Activated CD8-positive, alpha-beta T cell treated with anti-CD3 and anti-CD28 coated beads for 36 hours (primary cell): ENCODE measurements at regions not wholly inside any gene's neighbourhood (a gene's known extent, or its start where the extent isn't known, plus 50 kb on each side); places are given as distances from the start of the nearest gene placed in this dataset.
"Not testable (repeated sequence)": the region's sequence is repeated elsewhere in the genome, so short reads cannot be mapped to it uniquely, and the experiment has no call there.

Source experiments
- ATAC-seq: fragments of 200-7000 bp; cut with Tn5 transposase; one replicate; pipeline ENCODE4 v1.10.0; 2021; ENCODE audit warnings: mild to moderate bottlenecking, moderate library complexity
- CTCF ChIA-PET: fragments of 350-600 bp; sonication (Branson Sonifier 250); formaldehyde crosslinking; loops from one replicate; lab custom pipeline; 2021; ENCODE audit warnings: antibody characterized with exemption; lab: Charles Lee
- POLR2A ChIA-PET: fragments of 350-600 bp; sonication (Branson Sonifier 250); formaldehyde crosslinking; loops from one replicate; lab custom pipeline; 2021; ENCODE audit warnings: antibody characterized with exemption; lab: Charles Lee
- DNase-seq: peaks from one replicate; pipeline ENCODE4 v3.0.0-alpha.2; 2020
- H3K27ac Mint-ChIP-seq: one replicate; pipeline ENCODE4 v1.8.0; 2021; ENCODE audit warnings: mild to moderate bottlenecking, mixed read lengths
- H3K27me3 Mint-ChIP-seq: one replicate; pipeline ENCODE4 v1.8.0; 2021; ENCODE audit warnings: mixed read lengths
- H3K36me3 Mint-ChIP-seq: one replicate; pipeline ENCODE4 v1.8.0; 2021; ENCODE audit warnings: low read depth, mixed read lengths
- H3K4me1 Mint-ChIP-seq: one replicate; pipeline ENCODE4 v1.8.0; 2021; ENCODE audit warnings: low read depth, mixed read lengths
- H3K4me3 Mint-ChIP-seq: one replicate; pipeline ENCODE4 v1.8.0; 2021; ENCODE audit warnings: mild to moderate bottlenecking, moderate library complexity, mixed read lengths
- H3K9me3 Mint-ChIP-seq: one replicate; pipeline ENCODE4 v1.8.0; 2021; ENCODE audit warnings: mixed read lengths
- intact Hi-C: fragments of 100-400 bp; cut with micrococcal nuclease; formaldehyde crosslinking; loops from one replicate; pipeline ENCODE4 v1.10.0; 2022
- TF ChIP-seq, protein P1 (sequence below): fragments of 200-600 bp; IDR thresholded peaks from one replicate; pipeline ENCODE4 v1.8.0; 2022; ENCODE audit warnings: antibody characterized with exemption, mild to moderate bottlenecking

DNA sequence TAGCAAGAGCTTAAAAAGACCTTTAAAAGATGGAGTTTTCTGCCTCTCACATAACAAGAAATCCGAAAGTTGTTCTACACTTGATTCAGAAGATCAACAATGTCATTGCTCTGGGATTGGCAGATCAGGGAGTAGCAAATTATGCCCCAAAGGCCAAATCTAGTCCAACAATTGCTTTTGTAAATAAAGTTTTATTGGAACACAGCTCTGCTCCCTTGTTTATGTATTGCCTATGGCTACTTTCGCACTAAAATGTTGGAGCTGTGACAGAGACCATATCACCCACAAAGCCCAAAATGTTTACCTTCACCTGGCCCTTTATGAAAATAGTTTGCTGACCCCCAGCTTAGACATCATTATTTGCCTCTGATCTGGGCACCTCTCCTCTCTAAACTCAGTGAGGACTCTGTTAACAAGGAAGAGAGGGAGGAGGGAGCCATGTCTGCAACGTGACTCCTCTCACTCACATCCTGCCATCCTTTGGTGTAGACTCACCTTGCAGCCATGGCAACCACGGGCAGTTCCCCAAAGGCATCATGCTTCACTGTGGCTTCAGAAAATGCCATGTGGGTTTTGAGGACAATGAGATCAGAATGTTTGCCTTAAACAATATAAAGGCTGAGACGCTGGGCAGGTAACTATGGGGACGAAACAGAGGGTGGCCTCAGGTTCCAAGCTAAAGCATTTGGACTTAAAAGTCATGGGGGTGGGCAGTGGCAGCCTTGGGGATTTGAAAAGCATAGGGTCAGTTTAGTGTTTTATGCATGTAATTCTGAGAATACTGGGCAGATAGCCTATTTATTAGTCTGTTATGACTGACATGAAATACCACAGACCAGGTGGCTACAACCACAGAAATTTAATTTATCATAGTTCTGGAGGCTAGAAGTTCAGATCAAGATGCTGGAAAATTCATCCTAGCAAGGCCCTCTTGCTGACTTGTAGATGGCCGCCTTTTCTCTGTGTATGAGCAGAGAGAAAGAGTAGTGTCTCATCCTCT is 149.7 kb upstream of the TNFAIP3 start:
- Mint-ChIP-seq H3K27ac (peak overlapping the region; percentile 92), H3K4me3 (peak overlapping the region; percentile 13), H3K4me1 (peaks cover 45% of the 10 kb centered on the region), H3K27me3 (no peaks in the 10 kb centered on the region), H3K36me3 (peaks cover 9% of the 10 kb centered on the region), H3K9me3 (peaks cover 7% of the 10 kb centered on the region)
- ATAC-seq = peak; percentile 85
- intact Hi-C loops = no loop called here
- DNase-seq = peak; percentile 94
- TF ChIP-seq, protein P1, sequence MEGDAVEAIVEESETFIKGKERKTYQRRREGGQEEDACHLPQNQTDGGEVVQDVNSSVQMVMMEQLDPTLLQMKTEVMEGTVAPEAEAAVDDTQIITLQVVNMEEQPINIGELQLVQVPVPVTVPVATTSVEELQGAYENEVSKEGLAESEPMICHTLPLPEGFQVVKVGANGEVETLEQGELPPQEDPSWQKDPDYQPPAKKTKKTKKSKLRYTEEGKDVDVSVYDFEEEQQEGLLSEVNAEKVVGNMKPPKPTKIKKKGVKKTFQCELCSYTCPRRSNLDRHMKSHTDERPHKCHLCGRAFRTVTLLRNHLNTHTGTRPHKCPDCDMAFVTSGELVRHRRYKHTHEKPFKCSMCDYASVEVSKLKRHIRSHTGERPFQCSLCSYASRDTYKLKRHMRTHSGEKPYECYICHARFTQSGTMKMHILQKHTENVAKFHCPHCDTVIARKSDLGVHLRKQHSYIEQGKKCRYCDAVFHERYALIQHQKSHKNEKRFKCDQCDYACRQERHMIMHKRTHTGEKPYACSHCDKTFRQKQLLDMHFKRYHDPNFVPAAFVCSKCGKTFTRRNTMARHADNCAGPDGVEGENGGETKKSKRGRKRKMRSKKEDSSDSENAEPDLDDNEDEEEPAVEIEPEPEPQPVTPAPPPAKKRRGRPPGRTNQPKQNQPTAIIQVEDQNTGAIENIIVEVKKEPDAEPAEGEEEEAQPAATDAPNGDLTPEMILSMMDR = no peak
- ChIA-PET POLR2A (interaction anchor here (0.5 to 3.0 kb wide), 8 partner anchors 18 to 258 kb away, joined by 3 to 15 read pairs (median 4); partner anchors contain the start of gene TNFAIP3), CTCF (interaction anchor here (1.1 to 3.3 kb wide), 8 partner anchors 9 to 289 kb away, joined by 3 to 37 read pairs (median 6); partner anchors contain the start of gene TNFAIP3)

- CTCF ChIA-PET = interaction anchor here (1.3 kb wide), 1 partner anchor 149 kb away, joined by 4 read pairs; the partner anchor contains the start of gene TNFAIP3
- ATAC-seq = not testable (repeated sequence)
These were observed 148.2 kb upstream of the TNFAIP3 start for GRCh38 chr6:137718903-137719302.

DNA sequence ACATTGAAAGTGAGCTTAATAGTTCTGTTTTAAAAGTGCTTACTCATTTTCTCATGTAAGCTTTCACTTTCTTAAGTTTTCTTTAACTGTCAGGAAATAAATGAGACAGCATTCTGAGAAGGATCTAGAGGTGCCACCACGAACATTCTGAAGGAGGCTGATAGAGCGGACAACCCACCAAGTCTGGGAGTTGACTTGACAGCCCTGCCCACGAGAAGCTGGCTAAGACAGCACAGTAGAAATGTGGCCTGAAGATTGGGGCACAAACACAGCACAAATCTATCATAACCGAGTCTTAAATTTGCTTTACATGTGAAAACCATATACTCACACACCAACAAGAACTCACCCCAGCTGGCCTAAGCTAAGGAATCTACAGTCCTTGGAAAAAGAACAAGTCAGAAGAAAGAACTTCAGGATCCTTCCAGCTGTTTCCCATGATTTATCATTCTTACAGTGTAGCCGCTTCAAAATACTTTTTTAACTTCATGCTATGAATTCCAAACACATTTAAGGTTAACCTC is 144.2 kb upstream of the TNFAIP3 start:
- intact Hi-C loops = no loop called here
- peak; percentile 77 for ATAC-seq

More at GRCh38 chr6:137718903-137719302, 148.2 kb upstream of the TNFAIP3 start:
- H3K9me3 Mint-ChIP-seq, H3K4me3 Mint-ChIP-seq, H3K27ac Mint-ChIP-seq, H3K36me3 Mint-ChIP-seq, intact Hi-C loops, DNase-seq, H3K27me3 Mint-ChIP-seq: not testable (repeated sequence)
- peaks cover 53% of the 10 kb centered on the region for H3K4me1 Mint-ChIP-seq
- POLR2A ChIA-PET = interaction anchor here (1.0 kb wide), 1 partner anchor 148 kb away, joined by 4 read pairs; the partner anchor contains the start of gene TNFAIP3

DNA sequence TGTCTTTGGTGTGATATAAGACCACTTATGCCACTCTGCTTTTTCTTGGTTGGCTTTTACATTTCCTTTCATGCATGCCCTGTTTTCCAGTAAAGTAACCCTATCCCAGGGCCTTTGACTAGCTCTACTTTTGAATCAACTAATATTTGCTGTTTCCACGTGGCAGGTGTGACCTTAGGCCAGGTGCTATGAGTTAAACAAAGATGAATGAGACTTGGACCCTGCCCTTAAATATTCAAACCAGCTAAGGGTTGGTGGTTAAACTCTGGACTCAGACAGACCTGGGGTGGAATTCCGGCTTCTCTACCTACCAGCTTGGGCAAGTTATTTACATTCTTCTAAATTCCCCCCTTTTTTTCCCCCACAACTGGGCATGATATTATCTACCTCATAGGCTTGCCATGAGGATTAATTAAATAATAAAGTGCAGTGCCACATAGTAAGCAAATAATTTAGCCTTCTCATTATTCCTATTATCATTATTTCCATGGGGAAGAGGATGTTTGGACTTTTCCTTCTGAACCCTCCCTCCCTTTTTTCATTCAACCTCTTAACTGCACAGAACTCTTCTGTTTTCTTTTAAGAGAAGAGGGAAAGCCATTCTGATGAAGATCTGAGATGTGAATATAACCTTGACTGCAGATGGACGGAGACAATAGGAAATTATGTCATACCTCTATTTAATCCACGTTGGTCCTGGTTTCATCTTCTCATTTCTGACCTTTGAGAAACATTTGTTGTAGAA is 143.6 kb upstream of the TNFAIP3 start:
- TF ChIP-seq, protein P1 = no peak
- Mint-ChIP-seq H3K4me3 (no peak overlapping the region), H3K27me3 (no peaks in the 10 kb centered on the region), H3K36me3 (no peaks in the 10 kb centered on the region), H3K4me1 (peaks cover 10% of the 10 kb centered on the region), H3K27ac (no peak overlapping the region), H3K9me3 (no peaks in the 10 kb centered on the region)
- intact Hi-C loops = no loop called here
- ATAC-seq (no peak), DNase-seq (no peak)
- ChIA-PET POLR2A (interaction anchor here (0.6 to 1.0 kb wide), 2 partner anchors 88 to 319 kb away, joined by 3 read pairs; no protein-coding TSS in a partner anchor), CTCF (interaction anchor here (0.6 to 2.7 kb wide), 5 partner anchors 8 to 146 kb away, joined by 3 to 9 read pairs (median 4); no protein-coding TSS in a partner anchor)

More for the DNA sequence above, 144.2 kb upstream of the TNFAIP3 start:
- Mint-ChIP-seq H3K27ac (peak overlapping the region; percentile 60), H3K27me3 (no peaks in the 10 kb centered on the region), H3K36me3 (no peaks in the 10 kb centered on the region), H3K4me1 (peaks cover 16% of the 10 kb centered on the region), H3K4me3 (no peak overlapping the region), H3K9me3 (no peaks in the 10 kb centered on the region)
- POLR2A ChIA-PET = interaction anchor here (0.6 to 1.0 kb wide), 3 partner anchors 15 to 320 kb away, joined by 3 read pairs; no protein-coding TSS in a partner anchor
- DNase-seq = peak; percentile 38
- TF ChIP-seq, protein P1 = no peak
- CTCF ChIA-PET = interaction anchor here (1.0 to 2.7 kb wide), 4 partner anchors 12 to 147 kb away, joined by 3 to 9 read pairs (median 6); partner anchors contain the start of gene TNFAIP3
